Stimulated activated CD8-positive, alpha-beta memory T cell treated with anti-CD3 and anti-CD28 coated beads, Interleukin-7, amount 100 ng/mL, for 1 hour (primary cell): ENCODE measurements at regions not wholly inside any gene's neighbourhood (a gene's known extent, or its start where the extent isn't known, plus 50 kb on each side); places are given as distances from the start of the nearest gene placed in this dataset.
"Not testable (repeated sequence)": the region's sequence is repeated elsewhere in the genome, so short reads cannot be mapped to it uniquely, and the experiment has no call there.

Source experiments
- DNase-seq, 2 donors: peaks; one replicate each; pipeline ENCODE4 v3.0.0-alpha.2; 2020; ENCODE audit warnings: low read depth in 2 of 2

- no peak for DNase-seq
Observed at GRCh38 chr13:23067129-23067528, 113.7 kb upstream of the SGCG start.

DNA sequence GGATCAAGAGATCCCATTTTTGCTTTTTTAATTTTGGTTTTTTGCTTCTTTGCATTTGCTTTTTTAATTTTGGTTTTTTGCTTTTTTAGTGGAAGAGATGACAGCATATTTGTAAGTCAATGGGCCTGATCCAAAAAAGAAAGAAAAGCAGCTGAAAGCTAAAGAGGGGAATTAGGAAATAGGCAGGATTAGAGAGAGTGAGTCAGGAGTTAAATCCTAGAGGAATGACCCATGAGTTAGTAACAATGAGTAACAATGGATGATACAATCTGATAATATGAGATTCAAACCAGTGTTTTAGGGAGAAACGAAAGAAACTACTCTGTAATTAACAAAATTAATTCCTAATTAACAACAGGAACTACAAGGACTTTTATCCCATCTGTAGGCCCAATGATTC lies 111.2 kb upstream of the SGCG start:
- DNase-seq, result no peak

DNA sequence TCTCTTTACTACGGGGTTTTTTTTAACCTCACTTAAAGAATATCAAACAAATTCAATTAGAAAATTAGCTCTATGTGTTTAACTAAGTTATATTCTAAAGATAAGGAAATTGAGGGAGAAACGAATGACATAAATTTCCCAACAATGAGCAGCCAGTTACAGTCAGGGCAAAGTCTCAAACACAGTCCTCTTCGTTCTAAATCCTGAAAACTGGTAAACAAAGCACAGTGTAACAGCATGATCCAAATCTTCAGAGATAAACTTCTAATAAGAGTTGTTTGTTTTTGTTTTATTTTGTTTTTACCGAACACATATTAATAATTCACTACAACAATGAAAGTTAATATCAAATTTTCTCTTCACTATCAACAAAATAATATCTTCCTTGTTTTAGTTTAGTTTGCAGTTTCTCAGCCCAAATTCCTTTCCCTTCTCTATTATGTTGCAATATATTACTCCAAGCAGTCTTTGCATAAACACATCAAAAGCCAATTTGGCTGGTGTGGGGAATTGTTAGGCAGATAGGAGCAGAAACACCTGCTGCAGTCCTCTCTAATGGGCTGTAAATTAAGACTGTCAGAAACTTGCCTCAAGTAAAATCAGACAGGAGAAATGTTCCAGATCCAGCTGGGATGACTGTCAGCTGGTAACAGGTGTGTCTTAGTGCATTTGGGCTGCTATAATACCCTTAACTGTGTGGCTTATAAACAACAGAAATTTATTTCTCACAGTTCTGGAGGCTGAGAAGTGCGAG lies 106.5 kb upstream of the SGCG start:
- no peak for DNase-seq

DNA sequence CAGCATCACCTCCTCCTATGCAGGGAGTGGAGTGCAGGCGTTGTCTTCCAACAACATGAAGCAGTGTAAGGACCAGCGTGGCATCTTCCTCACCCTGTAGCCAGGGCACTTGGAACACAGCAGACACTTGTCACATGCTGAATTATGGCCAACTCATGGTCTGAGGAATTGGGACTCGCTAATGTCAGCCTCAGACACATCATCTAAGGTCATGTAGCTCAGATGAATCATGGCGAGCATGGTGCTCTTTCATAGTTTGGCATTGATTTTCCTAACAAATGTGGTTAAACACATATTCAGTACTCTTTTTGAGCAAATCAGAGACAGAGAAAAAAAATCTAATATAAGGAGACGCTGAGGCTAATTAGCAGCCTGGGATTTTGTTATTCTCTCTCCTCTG lies 99.6 kb upstream of the SGCG start:
- DNase-seq, result no peak

GRCh38 chr13:23081901-23082300 lies 98.9 kb upstream of the SGCG start:
- DNase-seq, result no peak

GRCh38 chr13:23086968-23087623 lies 93.7 kb upstream of the SGCG start:
- no peak for DNase-seq

- DNase-seq, result no peak
Observed at GRCh38 chr13:23087880-23088279, 92.9 kb upstream of the SGCG start.

DNA sequence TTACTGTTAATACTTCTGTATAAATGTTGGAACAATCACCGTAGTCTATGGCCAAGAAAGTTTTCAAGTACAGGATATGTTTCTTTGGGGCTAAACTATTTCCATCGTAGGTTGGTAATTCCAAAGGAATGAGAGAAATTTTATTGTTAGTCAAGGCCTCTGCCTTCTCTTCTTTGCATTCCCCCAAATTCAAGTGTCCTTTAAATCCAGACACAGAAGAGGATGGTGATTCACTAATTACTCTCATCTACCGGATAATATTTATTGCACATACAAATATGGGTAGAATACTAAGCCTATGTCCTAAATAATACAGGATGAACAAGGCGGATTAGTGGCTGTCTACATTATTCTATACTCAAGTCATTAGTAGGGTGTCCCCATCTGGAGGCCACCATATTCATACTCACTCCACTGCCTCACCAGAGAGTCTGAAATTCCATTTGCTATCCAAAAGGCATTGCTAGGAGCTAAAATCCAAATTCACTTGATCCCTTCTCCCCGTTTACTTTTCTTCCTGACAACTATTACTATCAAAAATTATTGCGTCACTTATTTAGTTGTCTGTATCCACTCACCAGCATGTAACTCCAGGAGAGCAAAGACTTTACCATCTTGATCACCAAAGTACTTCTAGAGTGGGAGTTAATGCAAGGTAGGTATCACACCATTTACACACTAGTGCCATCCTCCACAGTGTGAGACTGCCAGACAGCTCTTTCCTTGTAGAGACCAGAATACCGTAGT lies 82.4 kb upstream of the SGCG start:
- no peak for DNase-seq

DNA sequence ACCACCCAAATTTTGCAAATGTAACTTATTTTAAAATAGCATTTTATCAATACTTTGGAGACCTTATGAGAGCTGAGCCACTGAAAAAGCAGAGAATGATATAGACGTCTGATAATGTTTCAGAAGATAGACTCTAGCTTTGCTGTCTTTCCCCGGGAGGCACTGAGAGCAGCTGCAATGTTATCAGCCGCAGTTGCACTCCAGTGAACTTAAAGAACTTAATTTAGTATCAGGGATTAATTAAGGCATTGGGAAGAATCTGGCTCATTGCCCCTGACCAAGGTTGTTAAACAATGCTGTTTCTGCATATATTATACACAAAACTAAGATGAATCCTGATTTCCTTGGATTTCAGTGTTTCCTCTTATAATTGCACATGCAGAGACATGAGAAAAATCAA lies 75.7 kb upstream of the SGCG start:
- DNase-seq, result no peak

DNA sequence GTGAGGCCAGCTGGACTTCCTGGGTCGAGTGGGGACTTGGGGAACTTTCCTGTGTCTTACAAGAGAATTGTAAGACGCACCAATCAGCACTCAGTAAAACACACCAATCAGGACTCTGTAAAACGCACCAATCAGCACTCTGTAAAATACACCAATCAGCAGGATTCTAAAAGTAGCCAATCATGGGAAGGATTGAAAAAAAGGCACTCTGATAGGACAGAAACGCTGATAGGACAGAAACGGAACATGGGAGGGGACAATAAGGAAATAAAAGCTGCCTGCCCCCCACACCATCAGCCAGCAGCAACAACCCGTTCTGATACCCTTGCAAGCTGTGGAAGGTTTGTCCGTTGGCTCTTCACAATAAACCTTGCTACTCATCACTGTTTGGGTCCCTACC lies 73.1 kb upstream of the SGCG start:
- DNase-seq, result no peak

- no peak for DNase-seq
Observed at GRCh38 chr13:23119131-23119530, 61.6 kb upstream of the SGCG start.

GRCh38 chr13:23127540-23127939 lies 53.2 kb upstream of the SGCG start:
- DNase-seq, result not testable (repeated sequence)

DNA sequence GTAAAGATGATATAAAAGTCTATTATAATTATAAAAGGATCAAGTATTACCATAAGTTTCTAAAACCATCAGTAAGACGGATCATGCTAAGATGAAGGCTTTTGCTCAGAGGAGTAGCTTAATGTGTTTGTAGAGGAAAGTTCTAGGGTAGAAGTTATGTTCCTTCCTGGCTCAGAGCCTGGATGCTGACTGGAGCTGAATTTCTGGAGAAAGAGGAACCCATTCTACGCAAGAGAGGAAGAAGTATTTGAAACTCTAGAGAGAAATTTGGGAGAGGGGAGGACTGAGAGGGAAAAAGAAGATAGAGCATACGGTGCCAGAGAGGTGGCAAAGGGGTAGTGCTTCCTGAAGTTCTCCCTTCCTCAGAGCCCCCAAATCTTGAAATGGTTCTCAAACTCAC lies 51.4 kb upstream of the SGCG start:
- DNase-seq, result no peak
